MM.1S (cell line): ENCODE measurements at regions not wholly inside any gene's neighbourhood (a gene's known extent, or its start where the extent isn't known, plus 50 kb on each side); places are given as distances from the start of the nearest gene placed in this dataset.

Source experiments
- EZH2 ChIP-seq: fragments of 300-600 bp; sonication (generic); optimal IDR thresholded peaks from 2 replicates; pipeline ENCODE3; 2017; ENCODE audit warnings: low read depth, mild to moderate bottlenecking, antibody characterized with exemption, low read length, mixed read lengths
- TF ChIP-seq, protein P1 (sequence below): fragments of 300-600 bp; sonication (generic); IDR thresholded peaks from 2 replicates; pipeline ENCODE4 v1.5.1; 2016; ENCODE audit warnings: antibody characterized with exemption, low read length, mixed read lengths

DNA sequence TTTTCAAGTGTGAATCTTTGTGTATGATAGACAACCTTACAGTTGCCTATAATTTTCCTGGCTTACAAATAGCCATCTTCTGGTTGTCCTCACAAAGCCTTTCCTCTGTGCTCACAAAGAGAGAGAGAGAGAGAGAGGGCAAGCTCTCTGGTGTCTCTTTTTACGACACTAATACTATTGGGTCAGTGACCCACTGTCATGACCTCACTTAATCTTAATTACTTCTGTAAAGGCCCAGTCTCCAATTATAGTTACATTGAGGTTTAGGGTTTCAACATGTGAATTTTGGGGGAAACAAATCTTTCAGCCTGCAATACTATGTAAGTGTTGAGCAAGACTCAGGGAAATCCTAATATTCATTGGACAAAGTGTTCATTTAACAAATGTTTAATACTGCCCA is 167.4 kb upstream of the COL11A1 start:
- TF ChIP-seq, protein P1, sequence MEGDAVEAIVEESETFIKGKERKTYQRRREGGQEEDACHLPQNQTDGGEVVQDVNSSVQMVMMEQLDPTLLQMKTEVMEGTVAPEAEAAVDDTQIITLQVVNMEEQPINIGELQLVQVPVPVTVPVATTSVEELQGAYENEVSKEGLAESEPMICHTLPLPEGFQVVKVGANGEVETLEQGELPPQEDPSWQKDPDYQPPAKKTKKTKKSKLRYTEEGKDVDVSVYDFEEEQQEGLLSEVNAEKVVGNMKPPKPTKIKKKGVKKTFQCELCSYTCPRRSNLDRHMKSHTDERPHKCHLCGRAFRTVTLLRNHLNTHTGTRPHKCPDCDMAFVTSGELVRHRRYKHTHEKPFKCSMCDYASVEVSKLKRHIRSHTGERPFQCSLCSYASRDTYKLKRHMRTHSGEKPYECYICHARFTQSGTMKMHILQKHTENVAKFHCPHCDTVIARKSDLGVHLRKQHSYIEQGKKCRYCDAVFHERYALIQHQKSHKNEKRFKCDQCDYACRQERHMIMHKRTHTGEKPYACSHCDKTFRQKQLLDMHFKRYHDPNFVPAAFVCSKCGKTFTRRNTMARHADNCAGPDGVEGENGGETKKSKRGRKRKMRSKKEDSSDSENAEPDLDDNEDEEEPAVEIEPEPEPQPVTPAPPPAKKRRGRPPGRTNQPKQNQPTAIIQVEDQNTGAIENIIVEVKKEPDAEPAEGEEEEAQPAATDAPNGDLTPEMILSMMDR = no peak
- TF ChIP-seq EZH2 = no peak
